ENCODE measurements at regions not wholly inside any gene's neighbourhood (a gene's known extent, or its start where the extent isn't known, plus 50 kb on each side); places are given as distances from the start of the nearest gene placed in this dataset.
A peak's percentile ranks its signal among the peaks of the same experiment; 100 is the strongest.
"Not testable (repeated sequence)": the region's sequence is repeated elsewhere in the genome, so short reads cannot be mapped to it uniquely, and the experiment has no call there.

GRCh38 chr9:79037338-79037737, 534.4 kb upstream of the TLE4 start:
- DNase-seq: no peak

- DNase-seq: no peak
Measured at GRCh38 chr9:79040671-79041070, 531.1 kb upstream of the TLE4 start.

- DNase-seq: no peak
Measured at GRCh38 chr9:79041266-79041665, 530.5 kb upstream of the TLE4 start.

GRCh38 chr9:79043916-79044315, 527.8 kb upstream of the TLE4 start:
- no peak for DNase-seq

- DNase-seq: peak; percentile 40
Measured at GRCh38 chr9:79046401-79046800, 525.4 kb upstream of the TLE4 start.

- no peak for DNase-seq
Measured at GRCh38 chr9:79049371-79049770, 522.4 kb upstream of the TLE4 start.

GRCh38 chr9:79053598-79053997, 518.2 kb upstream of the TLE4 start:
- peak; percentile 31 for DNase-seq

GRCh38 chr9:79054500-79054899, 517.3 kb upstream of the TLE4 start:
- peak; percentile 55 for DNase-seq

GRCh38 chr9:79056041-79056440, 515.7 kb upstream of the TLE4 start:
- no peak for DNase-seq

- peak; percentile 4 for DNase-seq
Measured at GRCh38 chr9:79057576-79057975, 514.2 kb upstream of the TLE4 start.

- peak; percentile 57 for DNase-seq
Measured at GRCh38 chr9:79060766-79061165, 511.0 kb upstream of the TLE4 start.

- no peak for DNase-seq
Measured at GRCh38 chr9:79061752-79062616, 509.8 kb upstream of the TLE4 start.

- no peak for DNase-seq
Measured at GRCh38 chr9:79073201-79073600, 498.6 kb upstream of the TLE4 start.

- DNase-seq: peak; percentile 24
Measured at GRCh38 chr9:79080536-79080935, 491.2 kb upstream of the TLE4 start.

- DNase-seq: no peak
Measured at GRCh38 chr9:79083621-79084020, 488.1 kb upstream of the TLE4 start.

GRCh38 chr9:79087133-79087532, 484.6 kb upstream of the TLE4 start:
- DNase-seq: no peak

- DNase-seq: peak; percentile 3
Measured at GRCh38 chr9:79089054-79089560, 482.7 kb upstream of the TLE4 start.

GRCh38 chr9:79089851-79090250, 481.9 kb upstream of the TLE4 start:
- DNase-seq: not testable (repeated sequence)

GRCh38 chr9:79103257-79103656, 468.5 kb upstream of the TLE4 start:
- DNase-seq: not testable (repeated sequence)

GRCh38 chr9:79104216-79104615, 467.5 kb upstream of the TLE4 start:
- peak; percentile 68 for DNase-seq

- no peak for DNase-seq
Measured at GRCh38 chr9:79104951-79105350, 466.8 kb upstream of the TLE4 start.

GRCh38 chr9:79107911-79108676, 463.7 kb upstream of the TLE4 start:
- peak; percentile 19 for DNase-seq

- DNase-seq: no peak
Measured at GRCh38 chr9:79111653-79112052, 460.1 kb upstream of the TLE4 start.

GRCh38 chr9:79115176-79115575, 456.6 kb upstream of the TLE4 start:
- no peak for DNase-seq

Measured in fibroblast of skin of right biceps (primary cell).